GM12878 (cell line): ENCODE measurements at regions not wholly inside any gene's neighbourhood (a gene's known extent, or its start where the extent isn't known, plus 50 kb on each side); places are given as distances from the start of the nearest gene placed in this dataset.

Experiments
- ATAC-seq: fragments of 200-7000 bp; cut with Tn5 transposase; 3 replicates; pipeline ENCODE4 v1.9.1; 2020; ENCODE audit warnings: mild to moderate bottlenecking, moderate library complexity
- BruUV-seq: library from RNA; stranded (reverse); fragments of 400-500 nt; replicated peaks from 2 replicates; lab custom pipeline; 2021; lab: Mats Ljungman, UMichigan
- CTCF ChIA-PET: fragments of 300-600 bp; sonication (Branson Sonifier 250); formaldehyde crosslinking; extraction: SDS; loops from one replicate; lab custom pipeline; 2021; ENCODE audit warnings: inconsistent platforms; lab: Yijun Ruan, JAX
- POLR2A ChIA-PET: fragments of 350-600 bp; formaldehyde crosslinking; extraction: SDS; loops from one replicate; lab custom pipeline; 2021; ENCODE audit warnings: inconsistent platforms; lab: Charles Lee
- RAD21 ChIA-PET: fragments of 300-600 bp; sonication (Branson Sonifier 250); formaldehyde crosslinking; loops from one replicate; lab custom pipeline; 2023; ENCODE audit warnings: antibody characterized with exemption; ENCODE audit not compliant: unreplicated experiment; lab: Charles Lee
- SMC1A ChIA-PET: fragments of 300-600 bp; sonication (Branson Sonifier 250); formaldehyde crosslinking; loops from one replicate; lab custom pipeline; 2023; ENCODE audit not compliant: unreplicated experiment, uncharacterized antibody; lab: Charles Lee
- DNase-seq: peaks from one replicate; pipeline ENCODE4 v3.0.0-alpha.2; 2011; ENCODE audit warnings: low read depth, low spot score
- FAIRE-seq: peaks from 3 replicates; lab custom pipeline; 2011; peaks lifted over from hg19 to GRCh38; lab: Jason Lieb, UNC
- H2AFZ ChIP-seq: 2 replicates; pipeline ENCODE4 v1.6.0; 2011; ENCODE audit warnings: low read depth, low read length, control low read depth; ENCODE audit not compliant: control insufficient read depth
- H3K27ac ChIP-seq: 2 replicates; pipeline ENCODE4 v1.5.1; 2011; ENCODE audit warnings: control low read depth; ENCODE audit not compliant: control insufficient read depth, insufficient read depth
- H3K27me3 ChIP-seq, 2 experiments: replicated peaks in 1 of 2; 2 replicates each; pipeline versions ENCODE4 v1.6.0 to v1.6.1; 2011; ENCODE audit warnings: low read length in 1 of 2; ENCODE audit not compliant: control insufficient read depth in 2 of 2, insufficient read depth in 2 of 2
- H3K36me3 ChIP-seq, 2 experiments: 2 replicates each; pipeline ENCODE4 v1.5.1; 2011; ENCODE audit warnings: low read length in 1 of 2; ENCODE audit not compliant: control insufficient read depth in 2 of 2, insufficient read depth in 2 of 2
- H3K4me1 ChIP-seq: 2 replicates; pipeline ENCODE4 v1.6.1; 2011; ENCODE audit warnings: mild to moderate bottlenecking, low read length, moderate library complexity, mixed read lengths; ENCODE audit not compliant: control insufficient read depth, insufficient read depth
- H3K4me2 ChIP-seq: 2 replicates; pipeline ENCODE4 v1.6.0; 2011; ENCODE audit warnings: control low read depth; ENCODE audit not compliant: control insufficient read depth, insufficient read depth
- H3K4me3 ChIP-seq: fragments of 200-600 bp; sonication (generic); 2 replicates; pipeline ENCODE4 v1.5.1; 2016
- H3K79me2 ChIP-seq: 2 replicates; pipeline ENCODE4 v1.6.0; 2011; ENCODE audit warnings: low read length; ENCODE audit not compliant: control insufficient read depth, insufficient read depth
- H3K9ac ChIP-seq: 2 replicates; pipeline ENCODE4 v1.8.0; 2011; ENCODE audit warnings: low read length, control low read depth, mixed read lengths; ENCODE audit not compliant: control insufficient read depth, insufficient read depth
- H3K9me3 ChIP-seq: replicated peaks from 3 replicates; pipeline ENCODE4 v1.5.1; 2011; ENCODE audit warnings: mild to moderate bottlenecking, low read length; ENCODE audit not compliant: control insufficient read depth, insufficient read depth
- H4K20me1 ChIP-seq: 2 replicates; pipeline ENCODE4 v1.6.0; 2011; ENCODE audit not compliant: control insufficient read depth, insufficient read depth
- MYB ChIP-seq: fragments of 150-350 bp; IDR thresholded peaks from 2 replicates; pipeline ENCODE4 v1.6.1; 2014; ENCODE audit warnings: mild to moderate bottlenecking, low read depth, low read length, borderline replicate concordance
- SKIL ChIP-seq: fragments of 450-650 bp; IDR thresholded peaks from 2 replicates; pipeline ENCODE4 v1.6.1; 2017; ENCODE audit warnings: mild to moderate bottlenecking, low read depth, inconsistent platforms; ENCODE audit not compliant: poor library complexity, severe bottlenecking
- WGBS: methylation state at CpG from one replicate; pipeline ENCODE4 v1.1.6; 2016; ENCODE audit warnings: low lambda C conversion rate; ENCODE audit not compliant: insufficient replicate concordance, insufficient coverage; ENCODE audit errors: missing lambda C conversion rate; 5-methylcytosine and 5-hydroxymethylcytosine counted together
- in situ Hi-C: fragments of 300-500 bp; cut with MboI; formaldehyde crosslinking; loops from 9 replicates; pipeline ENCODE4 v1.14.3; 2018; ENCODE audit warnings: mixed read lengths
- intact Hi-C: fragments of 100-400 bp; cut with micrococcal nuclease; formaldehyde crosslinking; loops from one replicate; pipeline ENCODE4 v1.14.2; 2022; ENCODE audit not compliant: unreplicated experiment
- TF ChIP-seq, protein P1 (sequence below): fragments of 450-650 bp; IDR thresholded peaks from 2 replicates; pipeline ENCODE4 v1.6.1; 2018; ENCODE audit warnings: borderline replicate concordance, mild to moderate bottlenecking; ENCODE audit not compliant: partially characterized antibody

- TF ChIP-seq SKIL, result no peak
These were observed 86.4 kb upstream of the F3 start (continued) for GRCh38 chr1:94627771-94628498.

- no peak for DNase-seq
- ChIA-PET RAD21 (no interaction called here), SMC1A (no interaction called here), POLR2A (no interaction called here), CTCF (no interaction called here)
- Histone ChIP-seq H3K4me1 (no peaks in the 10 kb centered on the region), H3K79me2 (no peaks in the 10 kb centered on the region), H4K20me1 (no peaks in the 10 kb centered on the region), H3K9ac (no peak overlapping the region), H3K27me3 (no peaks in the 10 kb centered on the region; a peak in 1 of 4 replicates), H3K27ac (no peak overlapping the region), H3K4me3 (no peak overlapping the region), H3K36me3 (no peaks in the 10 kb centered on the region), H3K4me2 (no peak overlapping the region), H3K9me3 (no peaks in the 10 kb centered on the region; the same call in 2 of the 3 replicates), H2AFZ (no peak overlapping the region)
- intact Hi-C loops (no loop called here), in situ Hi-C loops (no loop called here)
- 78% methylated on average over 8 of the region's 8 CpGs for WGBS
- no TSS peak for BruUV-seq
- no peak for FAIRE-seq
- ATAC-seq, result no peak
- TF ChIP-seq MYB, result no peak
- TF ChIP-seq, protein P1, sequence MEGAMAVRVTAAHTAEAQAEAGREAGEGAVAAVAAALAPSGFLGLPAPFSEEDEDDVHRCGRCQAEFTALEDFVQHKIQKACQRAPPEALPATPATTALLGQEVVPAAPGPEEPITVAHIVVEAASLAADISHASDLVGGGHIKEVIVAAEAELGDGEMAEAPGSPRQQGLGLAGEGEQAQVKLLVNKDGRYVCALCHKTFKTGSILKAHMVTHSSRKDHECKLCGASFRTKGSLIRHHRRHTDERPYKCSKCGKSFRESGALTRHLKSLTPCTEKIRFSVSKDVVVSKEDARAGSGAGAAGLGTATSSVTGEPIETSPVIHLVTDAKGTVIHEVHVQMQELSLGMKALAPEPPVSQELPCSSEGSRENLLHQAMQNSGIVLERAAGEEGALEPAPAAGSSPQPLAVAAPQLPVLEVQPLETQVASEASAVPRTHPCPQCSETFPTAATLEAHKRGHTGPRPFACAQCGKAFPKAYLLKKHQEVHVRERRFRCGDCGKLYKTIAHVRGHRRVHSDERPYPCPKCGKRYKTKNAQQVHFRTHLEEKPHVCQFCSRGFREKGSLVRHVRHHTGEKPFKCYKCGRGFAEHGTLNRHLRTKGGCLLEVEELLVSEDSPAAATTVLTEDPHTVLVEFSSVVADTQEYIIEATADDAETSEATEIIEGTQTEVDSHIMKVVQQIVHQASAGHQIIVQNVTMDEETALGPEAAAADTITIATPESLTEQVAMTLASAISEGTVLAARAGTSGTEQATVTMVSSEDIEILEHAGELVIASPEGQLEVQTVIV, result no peak
These were observed 82.6 kb upstream of the F3 start for GRCh38 chr1:94624203-94624602.
